ENCODE measurements at regions not wholly inside any gene's neighbourhood (a gene's known extent, or its start where the extent isn't known, plus 50 kb on each side); places are given as distances from the start of the nearest gene placed in this dataset.

DNA sequence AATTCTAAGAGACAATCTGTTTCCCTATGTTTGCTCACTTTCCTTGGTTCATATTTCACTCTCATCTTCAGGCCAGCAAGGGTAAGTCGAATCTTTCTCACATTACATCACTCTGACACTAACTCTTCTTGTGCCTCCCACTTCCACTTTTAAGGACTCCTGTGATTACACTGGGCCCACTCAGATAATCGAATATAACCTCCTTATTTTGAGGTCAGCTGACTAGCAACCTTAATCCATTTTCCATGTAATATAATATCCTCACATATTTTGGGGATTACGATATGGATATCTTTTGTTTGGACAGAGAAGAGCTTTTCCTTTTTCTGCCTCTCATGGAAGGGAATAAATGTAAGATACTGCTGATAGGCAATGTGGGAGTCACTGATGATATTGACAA lies 2015.7 kb upstream of the LRRTM1 start:
- Histone ChIP-seq H3K27me3 (no peaks in the 10 kb centered on the region), H3K4me3 (no peak overlapping the region), H3K4me1 (no peaks in the 10 kb centered on the region), H3K27ac (no peak overlapping the region), H3K36me3 (no peaks in the 10 kb centered on the region), H3K9me3 (no peaks in the 10 kb centered on the region)
- DNase-seq (ENCODE audit: low spot score in 2 of 2), result no peak
- TF ChIP-seq EP300 (IDR thresholded peaks at IDR 0.05), result no peak
- no peak for TF ChIP-seq POLR2AphosphoS5 (IDR thresholded peaks at IDR 0.05)
- TF ChIP-seq, protein P1, sequence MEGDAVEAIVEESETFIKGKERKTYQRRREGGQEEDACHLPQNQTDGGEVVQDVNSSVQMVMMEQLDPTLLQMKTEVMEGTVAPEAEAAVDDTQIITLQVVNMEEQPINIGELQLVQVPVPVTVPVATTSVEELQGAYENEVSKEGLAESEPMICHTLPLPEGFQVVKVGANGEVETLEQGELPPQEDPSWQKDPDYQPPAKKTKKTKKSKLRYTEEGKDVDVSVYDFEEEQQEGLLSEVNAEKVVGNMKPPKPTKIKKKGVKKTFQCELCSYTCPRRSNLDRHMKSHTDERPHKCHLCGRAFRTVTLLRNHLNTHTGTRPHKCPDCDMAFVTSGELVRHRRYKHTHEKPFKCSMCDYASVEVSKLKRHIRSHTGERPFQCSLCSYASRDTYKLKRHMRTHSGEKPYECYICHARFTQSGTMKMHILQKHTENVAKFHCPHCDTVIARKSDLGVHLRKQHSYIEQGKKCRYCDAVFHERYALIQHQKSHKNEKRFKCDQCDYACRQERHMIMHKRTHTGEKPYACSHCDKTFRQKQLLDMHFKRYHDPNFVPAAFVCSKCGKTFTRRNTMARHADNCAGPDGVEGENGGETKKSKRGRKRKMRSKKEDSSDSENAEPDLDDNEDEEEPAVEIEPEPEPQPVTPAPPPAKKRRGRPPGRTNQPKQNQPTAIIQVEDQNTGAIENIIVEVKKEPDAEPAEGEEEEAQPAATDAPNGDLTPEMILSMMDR (IDR thresholded peaks at IDR 0.05), result no peak
- TF ChIP-seq POLR2A (IDR thresholded peaks at IDR 0.05), result no peak
- 69% methylated on average over 3 of the region's 3 CpGs for WGBS

- TF ChIP-seq, protein P1 (IDR thresholded peaks at IDR 0.05), result no peak
- no peak for TF ChIP-seq POLR2AphosphoS5 (IDR thresholded peaks at IDR 0.05)
- TF ChIP-seq POLR2A (IDR thresholded peaks at IDR 0.05), result no peak
- TF ChIP-seq EP300 (IDR thresholded peaks at IDR 0.05), result no peak
- Histone ChIP-seq H3K9me3 (no peaks in the 10 kb centered on the region), H3K4me3 (no peak overlapping the region), H3K4me1 (no peaks in the 10 kb centered on the region), H3K36me3 (no peaks in the 10 kb centered on the region), H3K27ac (no peak overlapping the region), H3K27me3 (no peaks in the 10 kb centered on the region)
- WGBS, result 48% methylated on average over 4 of the region's 4 CpGs
- no peak for DNase-seq (ENCODE audit: low spot score in 2 of 2)
Observed at GRCh38 chr2:82317012-82317411, 2012.5 kb upstream of the LRRTM1 start.

DNA sequence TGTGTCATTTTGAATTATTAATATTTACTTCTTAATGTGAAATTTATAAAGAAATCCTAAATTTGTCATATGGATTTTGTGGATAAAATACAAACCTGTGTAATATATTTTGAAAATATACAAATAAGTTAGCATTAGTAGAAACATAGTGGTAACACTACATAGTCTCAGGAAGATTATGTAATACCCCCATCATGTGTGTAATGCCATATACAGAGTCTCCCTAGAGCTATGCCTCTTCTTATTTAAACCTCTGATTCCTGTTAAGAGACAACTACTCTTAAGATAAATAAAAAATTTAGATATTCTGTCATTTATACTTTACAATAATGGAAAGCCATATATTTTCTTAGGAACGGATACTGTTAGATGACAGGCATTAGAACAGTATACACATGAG lies 2012.0 kb upstream of the LRRTM1 start:
- H3K27me3 ChIP-seq, result no peaks in the 10 kb centered on the region
- 50% methylated on average over 1 of the region's 1 CpG for WGBS
- TF ChIP-seq, protein P1 (IDR thresholded peaks at IDR 0.05), result no peak
- TF ChIP-seq POLR2AphosphoS5 (IDR thresholded peaks at IDR 0.05) (no peak), EP300 (IDR thresholded peaks at IDR 0.05) (no peak), POLR2A (IDR thresholded peaks at IDR 0.05) (no peak)
- H3K4me1 ChIP-seq, result no peaks in the 10 kb centered on the region
- H3K36me3 ChIP-seq, result no peaks in the 10 kb centered on the region
- no peak overlapping the region for H3K4me3 ChIP-seq
- H3K9me3 ChIP-seq, result no peaks in the 10 kb centered on the region
- DNase-seq (ENCODE audit: low spot score in 2 of 2), result no peak
- H3K27ac ChIP-seq, result no peak overlapping the region

- DNase-seq (ENCODE audit: low spot score in 2 of 2), result no peak
- H3K4me1 ChIP-seq, result no peaks in the 10 kb centered on the region
- TF ChIP-seq, protein P1 (IDR thresholded peaks at IDR 0.05), result no peak
- TF ChIP-seq POLR2AphosphoS5 (IDR thresholded peaks at IDR 0.05) (no peak), POLR2A (IDR thresholded peaks at IDR 0.05) (no peak)
- H3K36me3 ChIP-seq, result no peaks in the 10 kb centered on the region
- no peak overlapping the region for H3K4me3 ChIP-seq
- no peaks in the 10 kb centered on the region for H3K9me3 ChIP-seq
- H3K27ac ChIP-seq, result no peak overlapping the region
- no peaks in the 10 kb centered on the region for H3K27me3 ChIP-seq
- 63% methylated on average over 1 of the region's 1 CpG for WGBS
Observed at GRCh38 chr2:82314836-82315472, 2010.4 kb upstream of the LRRTM1 start.

GRCh38 chr2:82307511-82307910 lies 2003.0 kb upstream of the LRRTM1 start:
- no peaks in the 10 kb centered on the region for H3K36me3 ChIP-seq
- H3K4me1 ChIP-seq, result no peaks in the 10 kb centered on the region
- H3K27me3 ChIP-seq, result no peaks in the 10 kb centered on the region
- H3K4me3 ChIP-seq, result no peak overlapping the region
- DNase-seq (ENCODE audit: low spot score in 2 of 2), result no peak
- TF ChIP-seq POLR2A (IDR thresholded peaks at IDR 0.05) (no peak), POLR2AphosphoS5 (IDR thresholded peaks at IDR 0.05) (no peak), EP300 (IDR thresholded peaks at IDR 0.05) (no peak)
- TF ChIP-seq, protein P1 (IDR thresholded peaks at IDR 0.05), result no peak
- no peak overlapping the region for H3K27ac ChIP-seq
- H3K9me3 ChIP-seq, result no peaks in the 10 kb centered on the region
